ENCODE measurements at regions not wholly inside any gene's neighbourhood (a gene's known extent, or its start where the extent isn't known, plus 50 kb on each side); places are given as distances from the start of the nearest gene placed in this dataset.

- no peaks in the 10 kb centered on the region for H3K4me1 ChIP-seq (ENCODE audit: control insufficient read depth, insufficient read depth, low read length)
- H3K27me3 ChIP-seq (ENCODE audit: control insufficient read depth in 1 of 2, insufficient read depth in 2 of 2, low read length in 2 of 2): no peaks in the 10 kb centered on the region
- H3K9me3 ChIP-seq (ENCODE audit: control insufficient read depth in 2 of 2, low read length in 2 of 2): no peaks in the 10 kb centered on the region
- H3K4me3 ChIP-seq (ENCODE audit: low read length in 2 of 2): no peak overlapping the region
- H3K9ac ChIP-seq (ENCODE audit: low read length in 2 of 2): no peak overlapping the region
- no peak overlapping the region for H3K27ac ChIP-seq (ENCODE audit: low read length)
- H3K36me3 ChIP-seq (ENCODE audit: control insufficient read depth in 2 of 2, insufficient read depth in 2 of 2, low read length in 2 of 2): no peaks in the 10 kb centered on the region
These were observed 181.9 kb upstream of the MRPS30 start for GRCh38 chr5:44626846-44627245.

- Histone ChIP-seq H3K36me3 (ENCODE audit: control insufficient read depth in 2 of 2, insufficient read depth in 2 of 2, low read length in 2 of 2) (no peaks in the 10 kb centered on the region), H3K9ac (ENCODE audit: low read length in 2 of 2) (no peak overlapping the region), H3K4me3 (ENCODE audit: low read length in 2 of 2) (no peak overlapping the region), H3K27me3 (ENCODE audit: control insufficient read depth in 1 of 2, insufficient read depth in 2 of 2, low read length in 2 of 2) (no peaks in the 10 kb centered on the region), H3K9me3 (ENCODE audit: control insufficient read depth in 2 of 2, low read length in 2 of 2) (no peaks in the 10 kb centered on the region), H3K4me1 (ENCODE audit: control insufficient read depth, insufficient read depth, low read length) (no peaks in the 10 kb centered on the region), H3K27ac (ENCODE audit: low read length) (no peak overlapping the region)
These were observed 186.4 kb upstream of the MRPS30 start for GRCh38 chr5:44622331-44622730.

- Histone ChIP-seq H3K4me1 (ENCODE audit: control insufficient read depth, insufficient read depth, low read length) (no peaks in the 10 kb centered on the region), H3K9ac (ENCODE audit: low read length in 2 of 2) (no peak overlapping the region), H3K36me3 (ENCODE audit: control insufficient read depth in 2 of 2, insufficient read depth in 2 of 2, low read length in 2 of 2) (no peaks in the 10 kb centered on the region), H3K4me3 (ENCODE audit: low read length in 2 of 2) (no peak overlapping the region), H3K27me3 (ENCODE audit: control insufficient read depth in 1 of 2, insufficient read depth in 2 of 2, low read length in 2 of 2) (no peaks in the 10 kb centered on the region), H3K9me3 (ENCODE audit: control insufficient read depth in 2 of 2, low read length in 2 of 2) (no peaks in the 10 kb centered on the region), H3K27ac (ENCODE audit: low read length) (no peak overlapping the region)
These were observed 188.7 kb upstream of the MRPS30 start for GRCh38 chr5:44619875-44620610.

- no peak overlapping the region for H3K9ac ChIP-seq (ENCODE audit: low read length in 2 of 2)
- no peak overlapping the region for H3K4me3 ChIP-seq (ENCODE audit: low read length in 2 of 2)
- H3K9me3 ChIP-seq (ENCODE audit: control insufficient read depth in 2 of 2, low read length in 2 of 2): no peaks in the 10 kb centered on the region
- no peaks in the 10 kb centered on the region for H3K4me1 ChIP-seq (ENCODE audit: control insufficient read depth, insufficient read depth, low read length)
- H3K27me3 ChIP-seq (ENCODE audit: control insufficient read depth in 1 of 2, insufficient read depth in 2 of 2, low read length in 2 of 2): no peaks in the 10 kb centered on the region
- H3K36me3 ChIP-seq (ENCODE audit: control insufficient read depth in 2 of 2, insufficient read depth in 2 of 2, low read length in 2 of 2): no peaks in the 10 kb centered on the region
- no peak overlapping the region for H3K27ac ChIP-seq (ENCODE audit: low read length)
These were observed 193.9 kb upstream of the MRPS30 start for GRCh38 chr5:44614845-44615244.

- Histone ChIP-seq H3K4me1 (ENCODE audit: control insufficient read depth, insufficient read depth, low read length) (no peaks in the 10 kb centered on the region), H3K4me3 (ENCODE audit: low read length in 2 of 2) (no peak overlapping the region), H3K36me3 (ENCODE audit: control insufficient read depth in 2 of 2, insufficient read depth in 2 of 2, low read length in 2 of 2) (no peaks in the 10 kb centered on the region), H3K27ac (ENCODE audit: low read length) (no peak overlapping the region), H3K27me3 (ENCODE audit: control insufficient read depth in 1 of 2, insufficient read depth in 2 of 2, low read length in 2 of 2) (no peaks in the 10 kb centered on the region), H3K9me3 (ENCODE audit: control insufficient read depth in 2 of 2, low read length in 2 of 2) (no peaks in the 10 kb centered on the region), H3K9ac (ENCODE audit: low read length in 2 of 2) (no peak overlapping the region)
These were observed 194.8 kb upstream of the MRPS30 start for GRCh38 chr5:44613936-44614335.

- Histone ChIP-seq H3K9me3 (ENCODE audit: control insufficient read depth in 2 of 2, low read length in 2 of 2) (no peaks in the 10 kb centered on the region), H3K4me1 (ENCODE audit: control insufficient read depth, insufficient read depth, low read length) (no peaks in the 10 kb centered on the region), H3K4me3 (ENCODE audit: low read length in 2 of 2) (no peak overlapping the region), H3K27ac (ENCODE audit: low read length) (no peak overlapping the region), H3K9ac (ENCODE audit: low read length in 2 of 2) (no peak overlapping the region), H3K36me3 (ENCODE audit: control insufficient read depth in 2 of 2, insufficient read depth in 2 of 2, low read length in 2 of 2) (no peaks in the 10 kb centered on the region), H3K27me3 (ENCODE audit: control insufficient read depth in 1 of 2, insufficient read depth in 2 of 2, low read length in 2 of 2) (no peaks in the 10 kb centered on the region)
These were observed 202.8 kb upstream of the MRPS30 start for GRCh38 chr5:44605926-44606325.

GRCh38 chr5:44603496-44604272 lies 205.1 kb upstream of the MRPS30 start:
- H3K4me1 ChIP-seq (ENCODE audit: control insufficient read depth, insufficient read depth, low read length): no peaks in the 10 kb centered on the region
- H3K27ac ChIP-seq (ENCODE audit: low read length): no peak overlapping the region
- no peak overlapping the region for H3K9ac ChIP-seq (ENCODE audit: low read length in 2 of 2)
- H3K27me3 ChIP-seq (ENCODE audit: control insufficient read depth in 1 of 2, insufficient read depth in 2 of 2, low read length in 2 of 2): no peaks in the 10 kb centered on the region
- no peaks in the 10 kb centered on the region for H3K36me3 ChIP-seq (ENCODE audit: control insufficient read depth in 2 of 2, insufficient read depth in 2 of 2, low read length in 2 of 2)
- H3K9me3 ChIP-seq (ENCODE audit: control insufficient read depth in 2 of 2, low read length in 2 of 2): no peaks in the 10 kb centered on the region
- H3K4me3 ChIP-seq (ENCODE audit: low read length in 2 of 2): no peak overlapping the region

- H3K4me1 ChIP-seq (ENCODE audit: control insufficient read depth, insufficient read depth, low read length): no peaks in the 10 kb centered on the region
- H3K27ac ChIP-seq (ENCODE audit: low read length): no peak overlapping the region
- H3K36me3 ChIP-seq (ENCODE audit: control insufficient read depth in 2 of 2, insufficient read depth in 2 of 2, low read length in 2 of 2): no peaks in the 10 kb centered on the region
- H3K9ac ChIP-seq (ENCODE audit: low read length in 2 of 2): no peak overlapping the region
- H3K27me3 ChIP-seq (ENCODE audit: control insufficient read depth in 1 of 2, insufficient read depth in 2 of 2, low read length in 2 of 2): no peaks in the 10 kb centered on the region
- H3K4me3 ChIP-seq (ENCODE audit: low read length in 2 of 2): no peak overlapping the region
- H3K9me3 ChIP-seq (ENCODE audit: control insufficient read depth in 2 of 2, low read length in 2 of 2): no peaks in the 10 kb centered on the region
These were observed 185.5 kb upstream of the FGF10 start for GRCh38 chr5:44574678-44575077.

GRCh38 chr5:44568519-44568918 lies 179.3 kb upstream of the FGF10 start:
- Histone ChIP-seq H3K4me3 (ENCODE audit: low read length in 2 of 2) (no peak overlapping the region), H3K36me3 (ENCODE audit: control insufficient read depth in 2 of 2, insufficient read depth in 2 of 2, low read length in 2 of 2) (no peaks in the 10 kb centered on the region), H3K9me3 (ENCODE audit: control insufficient read depth in 2 of 2, low read length in 2 of 2) (no peaks in the 10 kb centered on the region), H3K27me3 (ENCODE audit: control insufficient read depth in 1 of 2, insufficient read depth in 2 of 2, low read length in 2 of 2) (no peaks in the 10 kb centered on the region), H3K9ac (ENCODE audit: low read length in 2 of 2) (no peak overlapping the region), H3K4me1 (ENCODE audit: control insufficient read depth, insufficient read depth, low read length) (no peaks in the 10 kb centered on the region), H3K27ac (ENCODE audit: low read length) (no peak overlapping the region)

- H3K9me3 ChIP-seq (ENCODE audit: control insufficient read depth in 2 of 2, low read length in 2 of 2): no peaks in the 10 kb centered on the region
- no peak overlapping the region for H3K27ac ChIP-seq (ENCODE audit: low read length)
- H3K9ac ChIP-seq (ENCODE audit: low read length in 2 of 2): no peak overlapping the region
- no peak overlapping the region for H3K4me3 ChIP-seq (ENCODE audit: low read length in 2 of 2)
- no peaks in the 10 kb centered on the region for H3K36me3 ChIP-seq (ENCODE audit: control insufficient read depth in 2 of 2, insufficient read depth in 2 of 2, low read length in 2 of 2)
- H3K4me1 ChIP-seq (ENCODE audit: control insufficient read depth, insufficient read depth, low read length): no peaks in the 10 kb centered on the region
- no peaks in the 10 kb centered on the region for H3K27me3 ChIP-seq (ENCODE audit: control insufficient read depth in 1 of 2, insufficient read depth in 2 of 2, low read length in 2 of 2)
These were observed 176.7 kb upstream of the FGF10 start for GRCh38 chr5:44565902-44566301.

GRCh38 chr5:44565360-44565759 lies 176.1 kb upstream of the FGF10 start:
- Histone ChIP-seq H3K27ac (ENCODE audit: low read length) (no peak overlapping the region), H3K9me3 (ENCODE audit: control insufficient read depth in 2 of 2, low read length in 2 of 2) (no peaks in the 10 kb centered on the region), H3K4me3 (ENCODE audit: low read length in 2 of 2) (no peak overlapping the region), H3K36me3 (ENCODE audit: control insufficient read depth in 2 of 2, insufficient read depth in 2 of 2, low read length in 2 of 2) (no peaks in the 10 kb centered on the region), H3K27me3 (ENCODE audit: control insufficient read depth in 1 of 2, insufficient read depth in 2 of 2, low read length in 2 of 2) (no peaks in the 10 kb centered on the region), H3K9ac (ENCODE audit: low read length in 2 of 2) (no peak overlapping the region), H3K4me1 (ENCODE audit: control insufficient read depth, insufficient read depth, low read length) (no peaks in the 10 kb centered on the region)

Data from stomach smooth muscle (tissue), 2 donors.